HG03060 (cell line): ENCODE measurements at regions not wholly inside any gene's neighbourhood (a gene's known extent, or its start where the extent isn't known, plus 50 kb on each side); places are given as distances from the start of the nearest gene placed in this dataset.

Source experiments
- ATAC-seq: cut with Tn5 transposase; IDR thresholded peaks from one replicate; pipeline ENCODE4 v1.9.1; 2021; ENCODE audit warnings: low read depth, moderate number of reproducible peaks; ENCODE audit not compliant: unreplicated experiment

- no peak for ATAC-seq
These were observed 232.1 kb upstream of the KAZN start for GRCh38 chr1:14366091-14367018.

- ATAC-seq: no peak
These were observed 231.0 kb upstream of the KAZN start for GRCh38 chr1:14367451-14367850.

- ATAC-seq: no peak
These were observed 228.8 kb upstream of the KAZN start for GRCh38 chr1:14369526-14370213.

- ATAC-seq: no peak
These were observed 226.6 kb upstream of the KAZN start for GRCh38 chr1:14371771-14372497.

GRCh38 chr1:14372526-14372925 is 226.0 kb upstream of the KAZN start:
- no peak for ATAC-seq

- no peak for ATAC-seq
These were observed 225.3 kb upstream of the KAZN start for GRCh38 chr1:14373081-14373758.

- no peak for ATAC-seq
These were observed 223.3 kb upstream of the KAZN start for GRCh38 chr1:14375226-14375625.

- no peak for ATAC-seq
These were observed 221.1 kb upstream of the KAZN start for GRCh38 chr1:14377386-14377785.

- ATAC-seq: no peak
These were observed 218.1 kb upstream of the KAZN start for GRCh38 chr1:14380408-14380807.

GRCh38 chr1:14390816-14391215 is 207.7 kb upstream of the KAZN start:
- ATAC-seq: no peak

GRCh38 chr1:14392161-14392858 is 206.2 kb upstream of the KAZN start:
- no peak for ATAC-seq

- no peak for ATAC-seq
These were observed 205.6 kb upstream of the KAZN start for GRCh38 chr1:14392859-14393365.

- ATAC-seq: no peak
These were observed 202.4 kb upstream of the KAZN start for GRCh38 chr1:14396100-14396499.

GRCh38 chr1:14403961-14404645 is 194.4 kb upstream of the KAZN start:
- no peak for ATAC-seq

- ATAC-seq: no peak
These were observed 193.6 kb upstream of the KAZN start for GRCh38 chr1:14404862-14405301.

GRCh38 chr1:14412235-14412634 is 186.2 kb upstream of the KAZN start:
- ATAC-seq: no peak

GRCh38 chr1:14413819-14414490 is 184.5 kb upstream of the KAZN start:
- ATAC-seq: no peak

- ATAC-seq: no peak
These were observed 183.1 kb upstream of the KAZN start for GRCh38 chr1:14415396-14415795.
